H1 (cell line): ENCODE measurements at regions not wholly inside any gene's neighbourhood (a gene's known extent, or its start where the extent isn't known, plus 50 kb on each side); places are given as distances from the start of the nearest gene placed in this dataset.

Experiments
- CTCF ChIA-PET: fragments of 300-600 bp; sonication (Branson Sonifier 250); formaldehyde crosslinking; loops from one replicate; lab custom pipeline; 2021; ENCODE audit not compliant: partially characterized antibody; lab: Charles Lee
- POLR2A ChIA-PET: fragments of 300-600 bp; sonication (Branson Sonifier 250); formaldehyde crosslinking; loops from one replicate; lab custom pipeline; 2021; ENCODE audit warnings: inconsistent platforms; ENCODE audit not compliant: partially characterized antibody; lab: Charles Lee
- DNase-seq, 2 experiments: peaks; one replicate each; pipeline versions ENCODE4 v3.0.0 to v3.0.0-alpha.2; 2010 to 2022; ENCODE audit warnings: low spot score in 2 of 2, low read depth in 1 of 2, mixed read lengths in 1 of 2
- FAIRE-seq: peaks from 2 replicates; lab custom pipeline; 2011; peaks lifted over from hg19 to GRCh38; lab: Jason Lieb, UNC
- H2AFZ ChIP-seq: 2 replicates; pipeline ENCODE4 v1.8.1; 2012; ENCODE audit warnings: low read length, inconsistent platforms
- H2AK5ac ChIP-seq: 2 replicates; pipeline ENCODE4 v1.6.1; 2013; ENCODE audit warnings: low read depth, low read length
- H2BK120ac ChIP-seq: replicated peaks from 2 replicates; pipeline ENCODE3; 2013; ENCODE audit warnings: low read depth, low read length, inconsistent platforms
- H2BK12ac ChIP-seq: 2 replicates; pipeline ENCODE4 v1.6.1; 2013; ENCODE audit warnings: low read depth, low read length
- H2BK15ac ChIP-seq: 2 replicates; pipeline ENCODE4 v1.6.1; 2013; ENCODE audit warnings: low read length
- H2BK20ac ChIP-seq: 2 replicates; pipeline ENCODE4 v1.6.1; 2013; ENCODE audit warnings: low read length
- H2BK5ac ChIP-seq: 2 replicates; pipeline ENCODE4 v1.6.1; 2013; ENCODE audit warnings: low read depth, low read length
- H3K14ac ChIP-seq: 2 replicates; pipeline ENCODE4 v1.6.1; 2013; ENCODE audit warnings: inconsistent platforms; ENCODE audit not compliant: insufficient read length
- H3K18ac ChIP-seq: 2 replicates; pipeline ENCODE4 v1.6.1; 2013; ENCODE audit warnings: low read length; ENCODE audit errors: extremely low read depth
- H3K23ac ChIP-seq: 2 replicates; pipeline ENCODE4 v1.6.1; 2013; ENCODE audit warnings: inconsistent platforms; ENCODE audit not compliant: insufficient read length
- H3K23me2 ChIP-seq: 2 replicates; pipeline ENCODE4 v1.6.1; 2013; ENCODE audit warnings: low read depth, low read length
- H3K27ac ChIP-seq: 2 replicates; pipeline ENCODE4 v1.6.1; 2011; ENCODE audit warnings: low read depth, low read length, inconsistent platforms
- H3K27me3 ChIP-seq, 4 experiments: replicated peaks in 1 of 4; 1 replicate in 1 of 4; 2 replicates in 3 of 4; pipeline versions ENCODE4 v1.6.1 to v1.8.1; 2011 to 2013; ENCODE audit warnings: low read length in 3 of 4, mild to moderate bottlenecking in 3 of 4, inconsistent platforms in 2 of 4, mixed read lengths in 2 of 4, moderate library complexity in 1 of 4; ENCODE audit not compliant: control insufficient read depth in 3 of 4, insufficient read depth in 3 of 4; ENCODE audit errors: extremely low read depth in 1 of 4
- H3K36me3 ChIP-seq, 4 experiments: 2 replicates each; pipeline versions ENCODE4 v1.6.1 to v1.8.1; 2011 to 2013; ENCODE audit warnings: mild to moderate bottlenecking in 4 of 4, low read length in 3 of 4, moderate library complexity in 2 of 4, control low read depth in 1 of 4, inconsistent platforms in 1 of 4; ENCODE audit not compliant: insufficient read depth in 4 of 4, control insufficient read depth in 2 of 4
- H3K4ac ChIP-seq: replicated peaks from 2 replicates; pipeline ENCODE3; 2013; ENCODE audit warnings: low read length, low read depth, mixed read lengths, inconsistent platforms; ENCODE audit not compliant: insufficient read length
- H3K4me1 ChIP-seq, 4 experiments: replicated peaks in 1 of 4; 1 replicate in 1 of 4; 2 replicates in 3 of 4; pipeline versions ENCODE4 v1.6.1 to v1.8.1; 2011 to 2013; ENCODE audit warnings: low read length in 3 of 4, inconsistent platforms in 2 of 4, mixed read lengths in 1 of 4; ENCODE audit not compliant: insufficient read depth in 4 of 4, control insufficient read depth in 3 of 4
- H3K4me2 ChIP-seq, 2 experiments: 2 replicates each; pipeline versions ENCODE4 v1.6.1 to v1.8.1; 2011 to 2013; ENCODE audit warnings: low read depth in 2 of 2, low read length in 2 of 2, control low read depth in 1 of 2, inconsistent platforms in 1 of 2, mild to moderate bottlenecking in 1 of 2; ENCODE audit not compliant: insufficient read depth in 1 of 2
- H3K4me3 ChIP-seq, 4 experiments: fragments of 200-600, 300-600 bp in 1 of 4; sonication (generic), shearing (Covaris generic), sonication (Bioruptor Twin) in 1 of 4; 2 replicates each; pipeline versions ENCODE4 v1.5.1 to v1.8.1; 2011 to 2016; ENCODE audit warnings: low read length in 4 of 4, low read depth in 3 of 4, control low read depth in 2 of 4, inconsistent platforms in 2 of 4, mild to moderate bottlenecking in 2 of 4, mixed read lengths in 1 of 4, moderate library complexity in 1 of 4; ENCODE audit not compliant: insufficient read depth in 2 of 4; ENCODE audit errors: extremely low read depth in 1 of 4
- H3K56ac ChIP-seq: replicated peaks from 2 replicates; pipeline ENCODE3; 2013; ENCODE audit warnings: low read depth, mild to moderate bottlenecking, mixed read lengths, low read length, inconsistent platforms; ENCODE audit not compliant: insufficient read length
- H3K79me1 ChIP-seq: 2 replicates; pipeline ENCODE4 v1.6.1; 2013; ENCODE audit warnings: low read depth, low read length, control low read depth
- H3K79me2 ChIP-seq, 2 experiments: 2 replicates each; pipeline versions ENCODE4 v1.6.1 to v1.8.1; 2012 to 2013; ENCODE audit warnings: low read length in 2 of 2, mild to moderate bottlenecking in 2 of 2, inconsistent platforms in 1 of 2; ENCODE audit not compliant: insufficient read depth in 2 of 2, control insufficient read depth in 1 of 2
- H3K9ac ChIP-seq, 4 experiments: replicated peaks in 1 of 4; 1 replicate in 1 of 4; 2 replicates in 3 of 4; pipeline versions ENCODE4 v1.6.1 to v1.8.1; 2011 to 2013; ENCODE audit warnings: low read depth in 3 of 4, low read length in 3 of 4, control low read depth in 2 of 4, mild to moderate bottlenecking in 2 of 4, moderate library complexity in 2 of 4, inconsistent platforms in 1 of 4; ENCODE audit errors: extremely low read depth in 1 of 4
- H3K9me3 ChIP-seq, 2 experiments: 2 replicates each; pipeline versions ENCODE4 v1.6.1 to v1.8.1; 2012 to 2013; ENCODE audit warnings: mild to moderate bottlenecking in 2 of 2, moderate library complexity in 2 of 2, control low read depth in 1 of 2, inconsistent platforms in 1 of 2, low read depth in 1 of 2, low read length in 1 of 2, mixed read lengths in 1 of 2; ENCODE audit not compliant: insufficient read depth in 2 of 2
- H4K20me1 ChIP-seq, 2 experiments: replicated peaks in 1 of 2; 2 replicates each; pipeline versions ENCODE3 to v1.8.1; 2011 to 2013; ENCODE audit warnings: inconsistent platforms in 2 of 2, low read length in 2 of 2, mild to moderate bottlenecking in 1 of 2; ENCODE audit not compliant: insufficient read depth in 2 of 2, control insufficient read depth in 1 of 2
- H4K5ac ChIP-seq: 2 replicates; pipeline ENCODE4 v1.6.1; 2013; ENCODE audit warnings: low read length, low read depth, mixed read lengths, inconsistent platforms; ENCODE audit not compliant: insufficient read length
- H4K8ac ChIP-seq: 2 replicates; pipeline ENCODE4 v1.8.0; 2013; ENCODE audit warnings: mild to moderate bottlenecking, moderate library complexity, low read length, inconsistent platforms; ENCODE audit not compliant: insufficient read depth; ENCODE audit errors: extremely low read depth
- H4K91ac ChIP-seq: replicated peaks from 2 replicates; pipeline ENCODE3; 2013; ENCODE audit warnings: low read length, mixed read lengths, inconsistent platforms; ENCODE audit not compliant: insufficient read length
- ASH2L ChIP-seq: fragments of 200-600, 300-600 bp; sonication (generic); IDR thresholded peaks from one replicate; pipeline ENCODE4 v1.7.1; 2017; ENCODE audit warnings: low read length
- WGBS, 2 experiments: shearing (Covaris generic) in 1 of 2; methylation state at CpG; one replicate each; pipeline versions ENCODE4 v1.1.6 to v1.1.7; 2013 to 2015; ENCODE audit warnings: low lambda C conversion rate in 2 of 2, mixed read lengths in 2 of 2, inconsistent platforms in 1 of 2, low coverage in 1 of 2, missing lambda C conversion rate in 1 of 2; ENCODE audit not compliant: insufficient replicate concordance in 2 of 2, insufficient coverage in 1 of 2, insufficient read length in 1 of 2; ENCODE audit errors: extremely low coverage in 1 of 2, missing lambda C conversion rate in 1 of 2; 5-methylcytosine and 5-hydroxymethylcytosine counted together

DNA sequence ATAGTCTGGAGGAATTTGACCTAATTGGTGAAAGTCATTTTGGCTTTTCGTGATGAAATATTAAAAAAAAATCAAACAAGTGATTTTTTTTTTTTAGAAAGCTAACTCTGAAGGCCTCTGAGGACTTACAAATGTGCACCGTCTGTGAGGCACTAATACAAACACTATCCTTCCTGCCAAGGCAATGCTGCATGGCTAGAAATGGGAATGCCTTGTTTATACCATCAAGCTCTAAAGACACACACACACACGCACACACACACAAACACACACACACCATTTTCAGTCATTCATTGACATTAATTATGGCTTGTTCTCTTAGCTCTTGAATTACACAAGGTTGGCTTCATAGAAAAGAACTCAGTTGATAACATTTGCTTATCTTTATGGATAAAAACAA, 1242.0 kb upstream of the ACVR2A start:
- Histone ChIP-seq H2BK20ac (peak overlapping the region; percentile 84; the same call in 1 of the 2 replicates), H3K4me2 (no peak overlapping the region), H3K9ac (no peak overlapping the region), H3K27me3 (peaks cover 0 to 1% (median 0%) of the 10 kb centered on the region in 4 experiments; a peak in 1 of 7 replicates), H3K79me2 (no peaks in the 10 kb centered on the region), H3K4me1 (no peaks in the 10 kb centered on the region), H3K23me2 (no peaks in the 10 kb centered on the region; the same call in 1 of the 2 replicates), H4K8ac (no peak overlapping the region), H4K91ac (peak overlapping the region; percentile 84), H3K56ac (no peak overlapping the region), H2AK5ac (no peak overlapping the region), H3K4me3 (no peak overlapping the region), H3K27ac (no peak overlapping the region), H3K18ac (no peak overlapping the region; the same call in 1 of the 2 replicates), H2BK5ac (no peak overlapping the region; the same call in 1 of the 2 replicates), H3K36me3 (no peaks in the 10 kb centered on the region), H2BK12ac (no peak overlapping the region; the same call in 1 of the 2 replicates), H3K9me3 (no peaks in the 10 kb centered on the region), H3K79me1 (no peaks in the 10 kb centered on the region), H3K23ac (no peak overlapping the region), H4K20me1 (no peaks in the 10 kb centered on the region), H4K5ac (no peak overlapping the region), H2BK15ac (no peak overlapping the region), H3K14ac (no peak overlapping the region), H2BK120ac (no peak overlapping the region), H2AFZ (no peak overlapping the region), H3K4ac (no peak overlapping the region)
- CTCF ChIA-PET, result interaction anchor here (0.7 kb wide), 1 partner anchor 96 kb away, joined by 3 read pairs; no protein-coding TSS in a partner anchor
- no peak for DNase-seq
- 89% methylated on average over 3 of the region's 3 CpGs; no CpG with 5 or more reads in 1 of the 2 experiments for WGBS, 2 experiments
- FAIRE-seq, result no peak
- POLR2A ChIA-PET, result no interaction called here
- TF ChIP-seq ASH2L, result no peak
